Smooth muscle cell (in vitro differentiated cells): ENCODE measurements at regions not wholly inside any gene's neighbourhood (a gene's known extent, or its start where the extent isn't known, plus 50 kb on each side); places are given as distances from the start of the nearest gene placed in this dataset.

ENCODE experiments used
- DNase-seq: peaks from one replicate; lab custom pipeline; 2025; ENCODE audit not compliant: unreplicated experiment; lab: John Stamatoyannopoulos, UW
- H2AFZ ChIP-seq: fragments of 200-600 bp; sonication (generic); 2 replicates; pipeline ENCODE4 v1.6.0; 2016; ENCODE audit warnings: antibody characterized with exemption, low read depth, mild to moderate bottlenecking
- H3F3A ChIP-seq: fragments of 200-600 bp; sonication (generic); 2 replicates; pipeline ENCODE4 v1.6.0; 2017; ENCODE audit warnings: antibody characterized with exemption, low read depth
- H3K27ac ChIP-seq: fragments of 200-600 bp; sonication (generic); 2 replicates; pipeline ENCODE4 v1.5.1; 2016; ENCODE audit warnings: low read depth, mild to moderate bottlenecking
- H3K27me3 ChIP-seq: fragments of 200-600 bp; sonication (generic); 2 replicates; pipeline ENCODE4 v1.6.1; 2016; ENCODE audit warnings: low read depth, mild to moderate bottlenecking
- H3K36me3 ChIP-seq: fragments of 200-600 bp; sonication (generic); 2 replicates; pipeline ENCODE4 v1.5.1; 2016; ENCODE audit warnings: low read depth
- H3K4me1 ChIP-seq: fragments of 200-600 bp; sonication (generic); 2 replicates; pipeline ENCODE4 v1.5.1; 2016; ENCODE audit warnings: low read depth
- H3K4me2 ChIP-seq: fragments of 200-600 bp; sonication (generic); 2 replicates; pipeline ENCODE4 v1.6.0; 2016; ENCODE audit warnings: mild to moderate bottlenecking
- H3K4me3 ChIP-seq: fragments of 200-600 bp; sonication (generic); 2 replicates; pipeline ENCODE4 v1.5.1; 2016; ENCODE audit warnings: mild to moderate bottlenecking
- H3K79me2 ChIP-seq: fragments of 200-600 bp; sonication (generic); 2 replicates; pipeline ENCODE4 v1.6.0; 2016; ENCODE audit warnings: low read depth, mild to moderate bottlenecking
- H3K9ac ChIP-seq: fragments of 200-600 bp; sonication (generic); 2 replicates; pipeline ENCODE4 v1.6.0; 2016; ENCODE audit warnings: low read depth
- H3K9me3 ChIP-seq: fragments of 200-600 bp; sonication (generic); replicated peaks from 2 replicates; pipeline ENCODE4 v1.5.1; 2016; ENCODE audit warnings: low read depth
- H4K20me1 ChIP-seq: fragments of 200-600 bp; sonication (generic); 2 replicates; pipeline ENCODE4 v1.6.0; 2016; ENCODE audit warnings: low read depth
- WGBS: methylation state at CpG from one replicate; pipeline ENCODE4 v1.1.7; 2016; ENCODE audit warnings: low lambda C conversion rate; 5-methylcytosine and 5-hydroxymethylcytosine counted together
- TF ChIP-seq, protein P1 (sequence below): fragments of 200-600 bp; sonication (generic); IDR thresholded peaks from 2 replicates; pipeline ENCODE4 v1.5.1; 2017; ENCODE audit warnings: borderline replicate concordance, mild to moderate bottlenecking, antibody characterized with exemption; ENCODE audit not compliant: insufficient read depth, poor library complexity, severe bottlenecking

DNA sequence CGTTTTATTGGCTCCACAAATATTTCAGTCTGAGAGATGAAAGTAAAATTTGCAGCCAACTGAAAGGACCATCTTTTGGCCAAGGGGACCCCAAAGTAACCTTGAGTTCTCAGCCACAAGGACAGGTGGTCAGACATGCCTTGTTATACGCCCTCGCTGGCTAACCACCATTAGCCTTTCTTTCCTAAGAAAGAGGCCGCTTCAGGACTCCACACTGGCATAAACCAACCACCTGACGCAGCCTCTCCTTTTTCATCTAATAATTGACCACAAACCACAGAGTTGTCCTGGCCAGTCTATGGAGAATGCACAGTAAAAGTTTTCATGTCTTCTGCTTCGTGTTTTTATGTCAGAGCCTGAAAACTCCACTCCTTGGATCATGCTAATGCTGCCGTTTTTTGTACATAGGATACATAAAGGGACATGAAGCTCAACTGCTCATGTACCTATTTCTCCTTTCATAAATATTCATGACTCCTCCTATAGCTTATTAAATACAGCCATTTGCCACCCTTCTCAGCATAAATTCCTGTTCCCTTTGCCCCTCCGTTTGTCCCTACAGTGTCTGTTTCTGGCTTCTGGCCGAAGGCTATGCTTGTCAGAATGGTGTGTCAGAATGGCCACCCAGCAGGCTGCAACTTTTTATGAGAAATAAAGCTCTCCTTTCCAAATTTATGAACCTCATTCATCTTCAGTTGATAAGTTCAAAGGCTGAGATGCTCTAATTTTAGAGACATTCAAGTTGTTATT lies 374.1 kb upstream of the RBMS3 start:
- DNase-seq, result no peak
- no peak overlapping the region for H3K4me2 ChIP-seq
- H4K20me1 ChIP-seq, result no peaks in the 10 kb centered on the region
- no peak overlapping the region for H3K9ac ChIP-seq
- H3K4me1 ChIP-seq, result peaks cover 5% of the 10 kb centered on the region
- no peaks in the 10 kb centered on the region for H3K79me2 ChIP-seq
- H3K36me3 ChIP-seq, result no peaks in the 10 kb centered on the region
- H3K27ac ChIP-seq, result no peak overlapping the region
- no peaks in the 10 kb centered on the region for H3F3A ChIP-seq
- no peaks in the 10 kb centered on the region for H3K9me3 ChIP-seq
- no peaks in the 10 kb centered on the region for H3K27me3 ChIP-seq
- H3K4me3 ChIP-seq, result no peak overlapping the region
- H2AFZ ChIP-seq, result no peak overlapping the region
- TF ChIP-seq, protein P1, sequence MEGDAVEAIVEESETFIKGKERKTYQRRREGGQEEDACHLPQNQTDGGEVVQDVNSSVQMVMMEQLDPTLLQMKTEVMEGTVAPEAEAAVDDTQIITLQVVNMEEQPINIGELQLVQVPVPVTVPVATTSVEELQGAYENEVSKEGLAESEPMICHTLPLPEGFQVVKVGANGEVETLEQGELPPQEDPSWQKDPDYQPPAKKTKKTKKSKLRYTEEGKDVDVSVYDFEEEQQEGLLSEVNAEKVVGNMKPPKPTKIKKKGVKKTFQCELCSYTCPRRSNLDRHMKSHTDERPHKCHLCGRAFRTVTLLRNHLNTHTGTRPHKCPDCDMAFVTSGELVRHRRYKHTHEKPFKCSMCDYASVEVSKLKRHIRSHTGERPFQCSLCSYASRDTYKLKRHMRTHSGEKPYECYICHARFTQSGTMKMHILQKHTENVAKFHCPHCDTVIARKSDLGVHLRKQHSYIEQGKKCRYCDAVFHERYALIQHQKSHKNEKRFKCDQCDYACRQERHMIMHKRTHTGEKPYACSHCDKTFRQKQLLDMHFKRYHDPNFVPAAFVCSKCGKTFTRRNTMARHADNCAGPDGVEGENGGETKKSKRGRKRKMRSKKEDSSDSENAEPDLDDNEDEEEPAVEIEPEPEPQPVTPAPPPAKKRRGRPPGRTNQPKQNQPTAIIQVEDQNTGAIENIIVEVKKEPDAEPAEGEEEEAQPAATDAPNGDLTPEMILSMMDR, result no peak
- 76% methylated on average over 9 of the region's 9 CpGs for WGBS

DNA sequence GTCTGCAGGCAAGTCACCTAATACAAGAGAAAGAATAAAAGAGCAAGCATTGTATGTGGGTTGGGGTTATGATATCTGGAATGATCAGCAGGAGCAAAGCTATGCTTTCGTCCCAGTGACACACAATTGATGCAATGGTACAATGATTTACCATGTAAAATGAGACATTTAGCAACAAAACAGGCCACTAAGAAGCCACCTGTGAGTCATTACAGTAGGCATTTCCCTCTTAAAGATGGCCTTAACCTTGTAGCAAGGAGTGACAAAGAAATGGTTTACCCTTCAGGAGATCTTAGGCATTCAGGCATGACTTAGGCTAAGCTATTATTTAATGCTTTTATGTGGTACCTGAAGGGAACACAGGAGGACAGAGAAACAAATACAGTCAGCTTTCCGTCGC lies 373.3 kb upstream of the RBMS3 start:
- Histone ChIP-seq H3K27ac (no peak overlapping the region), H4K20me1 (no peaks in the 10 kb centered on the region), H2AFZ (no peak overlapping the region), H3K9me3 (no peaks in the 10 kb centered on the region), H3K79me2 (no peaks in the 10 kb centered on the region), H3K4me2 (no peak overlapping the region), H3K4me1 (peaks cover 14% of the 10 kb centered on the region), H3F3A (no peaks in the 10 kb centered on the region), H3K27me3 (no peaks in the 10 kb centered on the region), H3K4me3 (no peak overlapping the region), H3K36me3 (no peaks in the 10 kb centered on the region), H3K9ac (no peak overlapping the region)
- TF ChIP-seq, protein P1, result no peak
- no peak for DNase-seq
- WGBS, result 81% methylated on average over 3 of the region's 3 CpGs

DNA sequence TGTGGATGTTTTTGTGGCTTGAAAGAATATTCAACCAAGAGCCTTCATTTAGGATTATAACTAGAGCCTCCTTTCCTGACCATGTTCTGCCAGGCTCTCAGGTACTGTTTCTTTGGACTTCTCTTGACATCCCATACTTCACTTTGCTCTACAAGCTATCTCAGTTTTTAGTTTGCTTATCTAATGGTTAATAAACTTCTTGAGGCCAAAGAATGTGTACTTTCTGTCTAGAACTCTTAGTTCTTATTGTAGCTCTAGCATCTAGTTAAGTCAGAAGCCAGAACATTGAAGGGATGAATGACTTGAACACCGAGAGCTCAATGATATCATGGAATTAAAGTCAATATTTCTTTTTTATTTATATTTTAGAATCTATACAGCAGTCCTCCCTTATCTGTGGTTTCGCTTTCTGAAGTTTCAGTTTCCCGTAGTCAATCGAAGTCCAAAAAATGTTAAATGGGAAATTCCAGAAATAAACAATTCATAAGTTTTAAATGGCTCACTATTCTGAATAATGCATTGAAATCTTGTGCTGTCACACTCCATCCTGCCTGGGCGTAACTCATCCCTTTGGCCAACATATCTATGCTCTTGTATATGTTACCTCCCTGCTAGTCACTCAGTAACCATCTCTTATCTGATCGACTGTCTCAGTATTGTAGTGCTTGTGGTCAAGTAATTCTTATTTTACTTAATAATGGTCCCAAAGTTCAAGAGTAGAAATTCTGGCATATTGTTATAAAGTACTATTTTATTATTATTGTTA lies 368.6 kb upstream of the RBMS3 start:
- Histone ChIP-seq H3K4me1 (peaks cover 31% of the 10 kb centered on the region), H2AFZ (peak overlapping the region; percentile 57), H3K9me3 (no peaks in the 10 kb centered on the region), H3K9ac (no peak overlapping the region), H3K27me3 (no peaks in the 10 kb centered on the region), H3F3A (peaks cover 2% of the 10 kb centered on the region), H3K79me2 (no peaks in the 10 kb centered on the region), H3K27ac (peak overlapping the region; percentile 49), H3K36me3 (no peaks in the 10 kb centered on the region), H3K4me2 (peak overlapping the region; percentile 66), H4K20me1 (no peaks in the 10 kb centered on the region), H3K4me3 (no peak overlapping the region)
- WGBS, result 70% methylated on average over 6 of the region's 6 CpGs
- TF ChIP-seq, protein P1, result no peak
- no peak for DNase-seq
